HG03097 (cell line): ENCODE measurements at regions not wholly inside any gene's neighbourhood (a gene's known extent, or its start where the extent isn't known, plus 50 kb on each side); places are given as distances from the start of the nearest gene placed in this dataset.

Experiments
- ATAC-seq: cut with Tn5 transposase; IDR thresholded peaks from one replicate; pipeline ENCODE4 v1.9.1; 2021; ENCODE audit not compliant: unreplicated experiment, low FRiP score

GRCh38 chr17:73694491-73694890 lies 50.2 kb upstream of the SDK2 start:
- ATAC-seq = no peak

GRCh38 chr17:73695035-73695738 lies 50.9 kb upstream of the SDK2 start:
- ATAC-seq = no peak

GRCh38 chr17:73696251-73696650 lies 52.0 kb upstream of the SDK2 start:
- no peak for ATAC-seq

- ATAC-seq = no peak
Observed at GRCh38 chr17:73697872-73698271, 53.6 kb upstream of the SDK2 start.

GRCh38 chr17:73698966-73699365 lies 54.7 kb upstream of the SDK2 start:
- no peak for ATAC-seq

GRCh38 chr17:73701701-73702100 lies 57.5 kb upstream of the SDK2 start:
- ATAC-seq = no peak

- ATAC-seq = no peak
Observed at GRCh38 chr17:73703192-73703591, 58.9 kb upstream of the SDK2 start.

GRCh38 chr17:73703917-73704316 lies 59.7 kb upstream of the SDK2 start:
- ATAC-seq = no peak

GRCh38 chr17:73705594-73705993 lies 61.3 kb upstream of the SDK2 start:
- ATAC-seq = no peak

- no peak for ATAC-seq
Observed at GRCh38 chr17:73706428-73706827, 62.2 kb upstream of the SDK2 start.

GRCh38 chr17:73706858-73707257 lies 62.6 kb upstream of the SDK2 start:
- no peak for ATAC-seq

GRCh38 chr17:73707358-73707757 lies 63.1 kb upstream of the SDK2 start:
- no peak for ATAC-seq

- no peak for ATAC-seq
Observed at GRCh38 chr17:73710095-73710592, 65.9 kb upstream of the SDK2 start.

- ATAC-seq = no peak
Observed at GRCh38 chr17:73711184-73711583, 66.9 kb upstream of the SDK2 start.

GRCh38 chr17:73711916-73712315 lies 67.7 kb upstream of the SDK2 start:
- ATAC-seq = no peak

GRCh38 chr17:73713136-73713535 lies 68.9 kb upstream of the SDK2 start:
- ATAC-seq = no peak

GRCh38 chr17:73715769-73716168 lies 71.5 kb upstream of the SDK2 start:
- no peak for ATAC-seq

GRCh38 chr17:73717690-73718089 lies 73.4 kb upstream of the SDK2 start:
- ATAC-seq = no peak

- no peak for ATAC-seq
Observed at GRCh38 chr17:73718362-73718761, 74.1 kb upstream of the SDK2 start.

- no peak for ATAC-seq
Observed at GRCh38 chr17:73718912-73719311, 74.7 kb upstream of the SDK2 start.

GRCh38 chr17:73719588-73720071 lies 75.4 kb upstream of the SDK2 start:
- no peak for ATAC-seq

GRCh38 chr17:73720187-73720834 lies 76.1 kb upstream of the SDK2 start:
- no peak for ATAC-seq
